ENCODE measurements at regions not wholly inside any gene's neighbourhood (a gene's known extent, or its start where the extent isn't known, plus 50 kb on each side); places are given as distances from the start of the nearest gene placed in this dataset.

DNA sequence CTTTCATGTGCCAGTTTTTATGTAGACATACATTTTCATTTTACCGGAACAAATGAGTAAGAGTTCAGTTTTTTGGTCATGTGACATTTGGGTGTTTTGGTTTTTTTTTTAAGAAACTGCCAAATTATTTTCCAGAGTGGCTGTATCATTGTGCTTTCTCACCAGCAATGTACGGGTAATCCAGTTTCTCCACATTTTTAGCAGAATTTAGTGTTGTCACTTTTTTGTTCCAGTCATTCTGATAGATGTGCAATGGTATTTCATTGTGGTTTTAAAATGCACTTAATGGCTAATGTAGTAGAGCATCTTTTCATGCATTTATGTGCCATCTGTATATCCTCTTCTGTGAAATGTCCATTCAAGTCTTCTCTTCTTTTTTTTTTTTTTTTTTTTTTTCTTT, 126.5 kb upstream of the FBXO11 start:
- Mint-ChIP-seq H3K4me1 (no peaks in the 10 kb centered on the region), H3K4me3 (no peak overlapping the region), H3K27ac (no peak overlapping the region), H3K9me3 (peaks cover 10% of the 10 kb centered on the region; the same call in 2 of the 3 replicates), H3K27me3 (ENCODE audit: insufficient read depth, low read depth, poor library complexity) (no peaks in the 10 kb centered on the region), H3K36me3 (ENCODE audit: low read depth) (peaks cover 2% of the 10 kb centered on the region; the same call in 1 of the 3 replicates)
- no peaks in the 10 kb centered on the region for H4K20me1 ChIP-seq (replicated peaks; ENCODE audit: insufficient read depth)
- no peak for DNase-seq (ENCODE audit: low spot score)
- no peak overlapping the region for H3K4me3 ChIP-seq
- no peaks in the 10 kb centered on the region for H3K79me2 ChIP-seq (replicated peaks; ENCODE audit: insufficient read depth)
- no peaks in the 10 kb centered on the region for H3K36me3 ChIP-seq (ENCODE audit: insufficient read depth)
- no peak for ATAC-seq
- H3K27ac ChIP-seq (ENCODE audit: low read depth) = no peak overlapping the region
- TF ChIP-seq, protein P1, sequence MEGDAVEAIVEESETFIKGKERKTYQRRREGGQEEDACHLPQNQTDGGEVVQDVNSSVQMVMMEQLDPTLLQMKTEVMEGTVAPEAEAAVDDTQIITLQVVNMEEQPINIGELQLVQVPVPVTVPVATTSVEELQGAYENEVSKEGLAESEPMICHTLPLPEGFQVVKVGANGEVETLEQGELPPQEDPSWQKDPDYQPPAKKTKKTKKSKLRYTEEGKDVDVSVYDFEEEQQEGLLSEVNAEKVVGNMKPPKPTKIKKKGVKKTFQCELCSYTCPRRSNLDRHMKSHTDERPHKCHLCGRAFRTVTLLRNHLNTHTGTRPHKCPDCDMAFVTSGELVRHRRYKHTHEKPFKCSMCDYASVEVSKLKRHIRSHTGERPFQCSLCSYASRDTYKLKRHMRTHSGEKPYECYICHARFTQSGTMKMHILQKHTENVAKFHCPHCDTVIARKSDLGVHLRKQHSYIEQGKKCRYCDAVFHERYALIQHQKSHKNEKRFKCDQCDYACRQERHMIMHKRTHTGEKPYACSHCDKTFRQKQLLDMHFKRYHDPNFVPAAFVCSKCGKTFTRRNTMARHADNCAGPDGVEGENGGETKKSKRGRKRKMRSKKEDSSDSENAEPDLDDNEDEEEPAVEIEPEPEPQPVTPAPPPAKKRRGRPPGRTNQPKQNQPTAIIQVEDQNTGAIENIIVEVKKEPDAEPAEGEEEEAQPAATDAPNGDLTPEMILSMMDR (conservative IDR thresholded peaks at IDR 0.05; ENCODE audit: low read depth in 2 of 2) = no peak
- no peak for TF ChIP-seq EZH2phosphoT487 (IDR thresholded peaks at IDR 0.05; ENCODE audit: unreplicated experiment)
- no peak for TF ChIP-seq CREB1 (CRISPR knock-in tag; IDR thresholded peaks at IDR 0.05; ENCODE audit: low read depth)
- TF ChIP-seq POLR2AphosphoS5 (IDR thresholded peaks at IDR 0.05; ENCODE audit: low read depth) = no peak
- no peak for TF ChIP-seq JUNB (IDR thresholded peaks at IDR 0.05; ENCODE audit: unreplicated experiment)
- H3K27me3 ChIP-seq (ENCODE audit: insufficient read depth) = no peaks in the 10 kb centered on the region
- no peaks in the 10 kb centered on the region for H3K4me1 ChIP-seq (ENCODE audit: insufficient read depth)
- no peak overlapping the region for H3K4me2 ChIP-seq
- H3F3A ChIP-seq (replicated peaks; ENCODE audit: low read depth) = no peaks in the 10 kb centered on the region
- H3K9me2 ChIP-seq (ENCODE audit: insufficient read depth) = no peaks in the 10 kb centered on the region
- H2AFZ ChIP-seq = no peak overlapping the region

- no peaks in the 10 kb centered on the region for H3K4me1 Mint-ChIP-seq
Measured at GRCh38 chr2:48034295-48034694, 128.0 kb upstream of the FBXO11 start.

More at GRCh38 chr2:48034295-48034694, 128.0 kb upstream of the FBXO11 start:
- Histone ChIP-seq H2AFZ (no peak overlapping the region), H3K27ac (ENCODE audit: low read depth) (no peak overlapping the region), H3K27me3 (ENCODE audit: insufficient read depth) (no peaks in the 10 kb centered on the region), H3K4me2 (no peak overlapping the region), H3K4me1 (ENCODE audit: insufficient read depth) (no peaks in the 10 kb centered on the region), H3K36me3 (ENCODE audit: insufficient read depth) (no peaks in the 10 kb centered on the region), H3K9me2 (ENCODE audit: insufficient read depth) (no peaks in the 10 kb centered on the region), H3F3A (replicated peaks; ENCODE audit: low read depth) (no peaks in the 10 kb centered on the region), H3K4me3 (no peak overlapping the region), H4K20me1 (replicated peaks; ENCODE audit: insufficient read depth) (no peaks in the 10 kb centered on the region), H3K79me2 (replicated peaks; ENCODE audit: insufficient read depth) (no peaks in the 10 kb centered on the region)
- TF ChIP-seq NANOG (IDR thresholded peaks at IDR 0.05; ENCODE audit: borderline replicate concordance) (no peak), EZH2 (IDR thresholded peaks at IDR 0.05; ENCODE audit: low read depth, unreplicated experiment) (no peak), EZH2phosphoT487 (IDR thresholded peaks at IDR 0.05; ENCODE audit: unreplicated experiment) (no peak), STAT1 (IDR thresholded peaks at IDR 0.05; ENCODE audit: unreplicated experiment) (no peak), JUNB (IDR thresholded peaks at IDR 0.05; ENCODE audit: unreplicated experiment) (no peak)
- TF ChIP-seq, protein P2, sequence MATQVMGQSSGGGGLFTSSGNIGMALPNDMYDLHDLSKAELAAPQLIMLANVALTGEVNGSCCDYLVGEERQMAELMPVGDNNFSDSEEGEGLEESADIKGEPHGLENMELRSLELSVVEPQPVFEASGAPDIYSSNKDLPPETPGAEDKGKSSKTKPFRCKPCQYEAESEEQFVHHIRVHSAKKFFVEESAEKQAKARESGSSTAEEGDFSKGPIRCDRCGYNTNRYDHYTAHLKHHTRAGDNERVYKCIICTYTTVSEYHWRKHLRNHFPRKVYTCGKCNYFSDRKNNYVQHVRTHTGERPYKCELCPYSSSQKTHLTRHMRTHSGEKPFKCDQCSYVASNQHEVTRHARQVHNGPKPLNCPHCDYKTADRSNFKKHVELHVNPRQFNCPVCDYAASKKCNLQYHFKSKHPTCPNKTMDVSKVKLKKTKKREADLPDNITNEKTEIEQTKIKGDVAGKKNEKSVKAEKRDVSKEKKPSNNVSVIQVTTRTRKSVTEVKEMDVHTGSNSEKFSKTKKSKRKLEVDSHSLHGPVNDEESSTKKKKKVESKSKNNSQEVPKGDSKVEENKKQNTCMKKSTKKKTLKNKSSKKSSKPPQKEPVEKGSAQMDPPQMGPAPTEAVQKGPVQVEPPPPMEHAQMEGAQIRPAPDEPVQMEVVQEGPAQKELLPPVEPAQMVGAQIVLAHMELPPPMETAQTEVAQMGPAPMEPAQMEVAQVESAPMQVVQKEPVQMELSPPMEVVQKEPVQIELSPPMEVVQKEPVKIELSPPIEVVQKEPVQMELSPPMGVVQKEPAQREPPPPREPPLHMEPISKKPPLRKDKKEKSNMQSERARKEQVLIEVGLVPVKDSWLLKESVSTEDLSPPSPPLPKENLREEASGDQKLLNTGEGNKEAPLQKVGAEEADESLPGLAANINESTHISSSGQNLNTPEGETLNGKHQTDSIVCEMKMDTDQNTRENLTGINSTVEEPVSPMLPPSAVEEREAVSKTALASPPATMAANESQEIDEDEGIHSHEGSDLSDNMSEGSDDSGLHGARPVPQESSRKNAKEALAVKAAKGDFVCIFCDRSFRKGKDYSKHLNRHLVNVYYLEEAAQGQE (IDR thresholded peaks at IDR 0.05; ENCODE audit: unreplicated experiment) = no peak
- TF ChIP-seq, protein P1 (conservative IDR thresholded peaks at IDR 0.05; ENCODE audit: low read depth in 2 of 2) = no peak
- DNase-seq (ENCODE audit: low spot score) (no peak), ATAC-seq (no peak)
- Mint-ChIP-seq H3K4me3 (no peak overlapping the region), H3K9me3 (peaks cover 10% of the 10 kb centered on the region; the same call in 2 of the 3 replicates), H3K27ac (no peak overlapping the region), H3K36me3 (ENCODE audit: low read depth) (peaks cover 2% of the 10 kb centered on the region; the same call in 1 of the 3 replicates), H3K27me3 (ENCODE audit: insufficient read depth, low read depth, poor library complexity) (no peaks in the 10 kb centered on the region)

Data from GM23338 (cell line).